ENCODE measurements at regions not wholly inside any gene's neighbourhood (a gene's known extent, or its start where the extent isn't known, plus 50 kb on each side); places are given as distances from the start of the nearest gene placed in this dataset.
"Not testable (repeated sequence)": the region's sequence is repeated elsewhere in the genome, so short reads cannot be mapped to it uniquely, and the experiment has no call there.

GRCh38 chrX:27136325-27136724 is 326.8 kb downstream of the PPP4R3C start:
- H3K4me3 ChIP-seq (ENCODE audit: low read length): no peak overlapping the region
- intact Hi-C loops (cut with micrococcal nuclease): no loop called here
- H3K27me3 ChIP-seq (ENCODE audit: low read length): no peaks in the 10 kb centered on the region
- no peak overlapping the region for H3K4me2 ChIP-seq (ENCODE audit: low read length)
- no peaks in the 10 kb centered on the region for H3K36me3 ChIP-seq (ENCODE audit: low read depth, low read length)
- H3K4me1 ChIP-seq (ENCODE audit: insufficient read depth, low read length): no peaks in the 10 kb centered on the region
- no peak overlapping the region for H3K27ac ChIP-seq (ENCODE audit: low read length)
- no peak for DNase-seq
- BruUV-seq (replicated peaks): no TSS peak
- H3K9me3 ChIP-seq (ENCODE audit: low read length): no peaks in the 10 kb centered on the region
- H4K20me1 ChIP-seq (ENCODE audit: low read length): no peaks in the 10 kb centered on the region
- POLR2A ChIA-PET (ENCODE audit: unreplicated experiment): no interaction called here
- CTCF ChIA-PET: no interaction called here
- no peaks in the 10 kb centered on the region for H3K9me2 ChIP-seq (replicated peaks; ENCODE audit: low read length)
- no peak overlapping the region for H2AFZ ChIP-seq (ENCODE audit: low read length)
- no peak for ATAC-seq
- no peaks in the 10 kb centered on the region for H3K79me2 ChIP-seq (ENCODE audit: low read length)
- H3K9ac ChIP-seq (ENCODE audit: low read length): no peak overlapping the region
- no peak for TF ChIP-seq EZH2phosphoT487 (IDR thresholded peaks at IDR 0.05; ENCODE audit: borderline replicate concordance, low read length)
- TF ChIP-seq, protein P1, sequence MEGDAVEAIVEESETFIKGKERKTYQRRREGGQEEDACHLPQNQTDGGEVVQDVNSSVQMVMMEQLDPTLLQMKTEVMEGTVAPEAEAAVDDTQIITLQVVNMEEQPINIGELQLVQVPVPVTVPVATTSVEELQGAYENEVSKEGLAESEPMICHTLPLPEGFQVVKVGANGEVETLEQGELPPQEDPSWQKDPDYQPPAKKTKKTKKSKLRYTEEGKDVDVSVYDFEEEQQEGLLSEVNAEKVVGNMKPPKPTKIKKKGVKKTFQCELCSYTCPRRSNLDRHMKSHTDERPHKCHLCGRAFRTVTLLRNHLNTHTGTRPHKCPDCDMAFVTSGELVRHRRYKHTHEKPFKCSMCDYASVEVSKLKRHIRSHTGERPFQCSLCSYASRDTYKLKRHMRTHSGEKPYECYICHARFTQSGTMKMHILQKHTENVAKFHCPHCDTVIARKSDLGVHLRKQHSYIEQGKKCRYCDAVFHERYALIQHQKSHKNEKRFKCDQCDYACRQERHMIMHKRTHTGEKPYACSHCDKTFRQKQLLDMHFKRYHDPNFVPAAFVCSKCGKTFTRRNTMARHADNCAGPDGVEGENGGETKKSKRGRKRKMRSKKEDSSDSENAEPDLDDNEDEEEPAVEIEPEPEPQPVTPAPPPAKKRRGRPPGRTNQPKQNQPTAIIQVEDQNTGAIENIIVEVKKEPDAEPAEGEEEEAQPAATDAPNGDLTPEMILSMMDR (conservative IDR thresholded peaks at IDR 0.05; ENCODE audit: low read depth, low read length): no peak
- TF ChIP-seq EZH2 (IDR thresholded peaks at IDR 0.05; ENCODE audit: low read length, unreplicated experiment): no peak
- no peaks in the 10 kb centered on the region for H3F3A ChIP-seq (ENCODE audit: low read length, unreplicated experiment)

GRCh38 chrX:27132862-27133261 is 330.3 kb downstream of the PPP4R3C start:
- CTCF ChIA-PET: no interaction called here
- DNase-seq (no peak), ATAC-seq (no peak)
- Histone ChIP-seq H2AFZ (ENCODE audit: low read length) (no peak overlapping the region), H3K9me2 (replicated peaks; ENCODE audit: low read length) (no peaks in the 10 kb centered on the region), H3F3A (ENCODE audit: low read length, unreplicated experiment) (no peaks in the 10 kb centered on the region), H3K27ac (ENCODE audit: low read length) (no peak overlapping the region), H3K4me3 (ENCODE audit: low read length) (no peak overlapping the region), H4K20me1 (ENCODE audit: low read length) (no peaks in the 10 kb centered on the region), H3K9ac (ENCODE audit: low read length) (no peak overlapping the region), H3K36me3 (ENCODE audit: low read depth, low read length) (no peaks in the 10 kb centered on the region), H3K9me3 (ENCODE audit: low read length) (no peaks in the 10 kb centered on the region), H3K4me2 (ENCODE audit: low read length) (no peak overlapping the region), H3K79me2 (ENCODE audit: low read length) (no peaks in the 10 kb centered on the region), H3K4me1 (ENCODE audit: insufficient read depth, low read length) (no peaks in the 10 kb centered on the region), H3K27me3 (ENCODE audit: low read length) (no peaks in the 10 kb centered on the region)
- POLR2A ChIA-PET (ENCODE audit: unreplicated experiment): no interaction called here
- no TSS peak for BruUV-seq (replicated peaks)
- TF ChIP-seq, protein P1 (conservative IDR thresholded peaks at IDR 0.05; ENCODE audit: low read depth, low read length): no peak
- TF ChIP-seq EZH2phosphoT487 (IDR thresholded peaks at IDR 0.05; ENCODE audit: borderline replicate concordance, low read length) (no peak), EZH2 (IDR thresholded peaks at IDR 0.05; ENCODE audit: low read length, unreplicated experiment) (no peak)
- intact Hi-C loops (cut with micrococcal nuclease): no loop called here

DNA sequence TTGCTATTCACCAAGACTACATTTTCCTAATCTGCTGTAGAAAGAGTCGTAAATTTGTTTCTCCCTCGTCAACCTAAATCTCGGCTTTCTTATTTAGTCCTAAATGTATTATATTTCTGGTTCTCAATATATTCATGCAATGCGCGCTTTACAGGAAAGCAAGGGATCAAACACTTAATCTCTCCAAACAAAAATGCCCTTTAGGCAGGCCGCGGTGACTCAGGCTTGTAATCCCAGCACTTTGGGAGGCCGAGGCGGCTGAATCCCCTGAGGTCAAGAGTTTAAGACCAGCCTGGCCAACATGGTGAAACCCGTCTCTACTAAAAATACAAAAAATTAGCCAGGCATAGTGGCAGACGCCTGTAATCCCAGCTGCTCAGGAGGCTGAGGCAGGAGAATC is 376.0 kb downstream of the PPP4R3C start:
- BruUV-seq (replicated peaks); H3F3A ChIP-seq (ENCODE audit: low read length, unreplicated experiment); intact Hi-C loops (cut with micrococcal nuclease); H3K9ac ChIP-seq (ENCODE audit: low read length); H3K9me3 ChIP-seq (ENCODE audit: low read length); H4K20me1 ChIP-seq (ENCODE audit: low read length); H3K4me3 ChIP-seq (ENCODE audit: low read length); DNase-seq; H3K9me2 ChIP-seq (replicated peaks; ENCODE audit: low read length); ATAC-seq; H3K79me2 ChIP-seq (ENCODE audit: low read length); H3K4me2 ChIP-seq (ENCODE audit: low read length); CTCF ChIA-PET; H3K4me1 ChIP-seq (ENCODE audit: insufficient read depth, low read length); H3K27me3 ChIP-seq (ENCODE audit: low read length); H2AFZ ChIP-seq (ENCODE audit: low read length); H3K36me3 ChIP-seq (ENCODE audit: low read depth, low read length); POLR2A ChIA-PET (ENCODE audit: unreplicated experiment); H3K27ac ChIP-seq (ENCODE audit: low read length): not testable (repeated sequence)

Data from PC-3 (cell line).